Smooth muscle cell (in vitro differentiated cells): ENCODE measurements at regions not wholly inside any gene's neighbourhood (a gene's known extent, or its start where the extent isn't known, plus 50 kb on each side); places are given as distances from the start of the nearest gene placed in this dataset.

Experiments
- DNase-seq: peaks from one replicate; lab custom pipeline; 2025; ENCODE audit not compliant: unreplicated experiment; lab: John Stamatoyannopoulos, UW
- H2AFZ ChIP-seq: fragments of 200-600 bp; sonication (generic); 2 replicates; pipeline ENCODE4 v1.6.0; 2016; ENCODE audit warnings: antibody characterized with exemption, low read depth, mild to moderate bottlenecking
- H3F3A ChIP-seq: fragments of 200-600 bp; sonication (generic); 2 replicates; pipeline ENCODE4 v1.6.0; 2017; ENCODE audit warnings: antibody characterized with exemption, low read depth
- H3K27ac ChIP-seq: fragments of 200-600 bp; sonication (generic); 2 replicates; pipeline ENCODE4 v1.5.1; 2016; ENCODE audit warnings: low read depth, mild to moderate bottlenecking
- H3K27me3 ChIP-seq: fragments of 200-600 bp; sonication (generic); 2 replicates; pipeline ENCODE4 v1.6.1; 2016; ENCODE audit warnings: low read depth, mild to moderate bottlenecking
- H3K36me3 ChIP-seq: fragments of 200-600 bp; sonication (generic); 2 replicates; pipeline ENCODE4 v1.5.1; 2016; ENCODE audit warnings: low read depth
- H3K4me1 ChIP-seq: fragments of 200-600 bp; sonication (generic); 2 replicates; pipeline ENCODE4 v1.5.1; 2016; ENCODE audit warnings: low read depth
- H3K4me2 ChIP-seq: fragments of 200-600 bp; sonication (generic); 2 replicates; pipeline ENCODE4 v1.6.0; 2016; ENCODE audit warnings: mild to moderate bottlenecking
- H3K4me3 ChIP-seq: fragments of 200-600 bp; sonication (generic); 2 replicates; pipeline ENCODE4 v1.5.1; 2016; ENCODE audit warnings: mild to moderate bottlenecking
- H3K79me2 ChIP-seq: fragments of 200-600 bp; sonication (generic); 2 replicates; pipeline ENCODE4 v1.6.0; 2016; ENCODE audit warnings: low read depth, mild to moderate bottlenecking
- H3K9ac ChIP-seq: fragments of 200-600 bp; sonication (generic); 2 replicates; pipeline ENCODE4 v1.6.0; 2016; ENCODE audit warnings: low read depth
- H3K9me3 ChIP-seq: fragments of 200-600 bp; sonication (generic); replicated peaks from 2 replicates; pipeline ENCODE4 v1.5.1; 2016; ENCODE audit warnings: low read depth
- H4K20me1 ChIP-seq: fragments of 200-600 bp; sonication (generic); 2 replicates; pipeline ENCODE4 v1.6.0; 2016; ENCODE audit warnings: low read depth
- CTCF ChIP-seq: fragments of 200-600 bp; sonication (generic); IDR thresholded peaks from 2 replicates; pipeline ENCODE4 v1.5.1; 2017; ENCODE audit warnings: borderline replicate concordance, mild to moderate bottlenecking, antibody characterized with exemption; ENCODE audit not compliant: insufficient read depth, poor library complexity, severe bottlenecking
- WGBS: methylation state at CpG from one replicate; pipeline ENCODE4 v1.1.7; 2016; ENCODE audit warnings: low lambda C conversion rate; 5-methylcytosine and 5-hydroxymethylcytosine counted together

GRCh38 chr5:42361315-42361688, 61.9 kb upstream of the GHR start:
- no peak for TF ChIP-seq CTCF
- Histone ChIP-seq H3K27me3 (no peaks in the 10 kb centered on the region), H3K4me3 (no peak overlapping the region), H3K4me2 (no peak overlapping the region), H3K27ac (no peak overlapping the region), H4K20me1 (no peaks in the 10 kb centered on the region), H3K4me1 (peaks cover 8% of the 10 kb centered on the region), H3K79me2 (no peaks in the 10 kb centered on the region), H3K36me3 (no peaks in the 10 kb centered on the region), H2AFZ (no peak overlapping the region), H3K9ac (no peak overlapping the region), H3K9me3 (no peaks in the 10 kb centered on the region), H3F3A (no peaks in the 10 kb centered on the region)
- 27% methylated on average over 3 of the region's 3 CpGs for WGBS
- DNase-seq = no peak

GRCh38 chr5:42366051-42366450, 57.2 kb upstream of the GHR start:
- Histone ChIP-seq H3K4me1 (no peaks in the 10 kb centered on the region), H3K9ac (no peak overlapping the region), H4K20me1 (no peaks in the 10 kb centered on the region), H3K27me3 (no peaks in the 10 kb centered on the region), H2AFZ (no peak overlapping the region), H3K36me3 (no peaks in the 10 kb centered on the region), H3K9me3 (no peaks in the 10 kb centered on the region), H3K79me2 (no peaks in the 10 kb centered on the region), H3K4me2 (no peak overlapping the region), H3F3A (no peaks in the 10 kb centered on the region), H3K27ac (no peak overlapping the region), H3K4me3 (no peak overlapping the region)
- no peak for TF ChIP-seq CTCF
- DNase-seq = no peak
- 55% methylated on average over 2 of the region's 2 CpGs for WGBS
